NCI-H146 (cell line): ENCODE measurements at regions not wholly inside any gene's neighbourhood (a gene's known extent, or its start where the extent isn't known, plus 50 kb on each side); places are given as distances from the start of the nearest gene placed in this dataset.

Experiments
- DNase-seq: peaks from one replicate; lab custom pipeline; 2025; lab: John Stamatoyannopoulos, UW

DNA sequence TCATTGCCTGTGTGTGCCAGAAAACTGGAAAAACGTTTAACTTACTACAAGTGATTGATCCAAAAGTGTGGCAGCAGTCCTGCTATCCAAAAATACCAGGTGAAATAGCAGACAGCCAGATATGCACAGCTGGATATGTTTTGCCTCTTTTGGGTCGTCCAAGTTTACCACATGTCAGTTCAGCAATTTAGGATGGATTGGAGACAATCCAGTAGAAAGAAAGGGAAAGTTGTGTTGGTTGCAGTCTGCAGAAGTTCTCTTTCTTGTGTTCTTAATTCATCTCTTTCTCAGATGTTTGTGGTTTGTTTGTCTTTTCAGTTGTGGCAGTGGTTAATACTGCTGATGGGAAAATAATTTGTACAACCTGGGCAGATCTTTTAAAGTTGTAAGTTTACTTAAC, 645.0 kb downstream of the PTPRC start:
- DNase-seq = no peak

DNA sequence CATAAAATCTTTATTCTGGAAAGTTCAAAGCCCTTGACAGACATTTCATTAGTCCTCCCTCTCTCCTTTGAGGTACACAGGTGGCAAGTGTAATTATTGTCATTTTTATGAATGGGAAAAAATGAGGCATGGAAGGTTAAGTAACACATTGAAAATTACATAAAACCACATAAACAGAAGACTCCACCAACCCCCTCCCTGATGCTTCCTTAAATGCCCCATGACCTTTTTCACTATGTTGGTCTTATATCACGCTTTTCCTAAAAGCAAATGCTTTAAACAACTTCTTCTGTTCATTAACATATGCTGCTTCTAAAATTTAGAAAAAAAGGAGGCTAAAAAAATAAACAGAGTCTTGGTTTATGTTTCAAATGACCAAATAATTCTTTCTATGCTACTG, 648.4 kb downstream of the PTPRC start:
- no peak for DNase-seq

DNA sequence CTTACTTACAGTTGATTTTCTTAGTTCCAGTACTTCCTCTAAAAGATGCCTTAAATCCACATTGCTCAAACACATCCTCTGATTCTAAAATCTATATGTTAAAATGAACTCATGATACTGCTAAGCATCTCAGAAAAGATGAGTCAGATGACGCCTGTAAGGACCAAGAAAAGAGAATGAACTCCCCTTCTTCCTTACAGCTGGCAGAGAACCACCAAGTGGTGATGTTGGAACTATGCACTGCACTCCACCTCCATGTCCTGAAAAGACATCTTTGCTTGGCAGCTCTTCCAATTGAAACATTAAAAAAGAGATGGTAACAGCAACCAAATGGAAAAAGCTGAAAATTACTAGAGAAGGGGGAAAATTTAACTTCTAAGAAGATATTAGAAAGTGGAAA, 648.8 kb downstream of the PTPRC start:
- DNase-seq = no peak

DNA sequence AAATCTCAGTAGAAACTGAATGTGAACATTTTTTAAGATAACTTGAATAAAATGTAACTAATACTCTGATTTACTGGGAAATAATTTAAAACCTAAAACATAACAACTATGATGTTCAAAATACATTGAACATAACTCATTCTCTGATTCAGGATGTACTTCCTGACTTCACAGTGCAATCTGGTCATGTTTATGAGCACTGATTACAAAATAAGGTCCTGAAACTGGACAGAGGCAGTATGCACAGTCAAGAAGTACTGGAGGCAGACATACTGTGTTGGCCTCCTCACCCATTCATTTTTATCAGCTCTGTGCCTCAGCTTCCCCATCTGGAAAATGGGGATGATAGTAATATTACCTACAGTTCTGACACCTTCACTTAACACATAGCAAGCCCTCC, 651.3 kb downstream of the PTPRC start:
- DNase-seq = no peak

DNA sequence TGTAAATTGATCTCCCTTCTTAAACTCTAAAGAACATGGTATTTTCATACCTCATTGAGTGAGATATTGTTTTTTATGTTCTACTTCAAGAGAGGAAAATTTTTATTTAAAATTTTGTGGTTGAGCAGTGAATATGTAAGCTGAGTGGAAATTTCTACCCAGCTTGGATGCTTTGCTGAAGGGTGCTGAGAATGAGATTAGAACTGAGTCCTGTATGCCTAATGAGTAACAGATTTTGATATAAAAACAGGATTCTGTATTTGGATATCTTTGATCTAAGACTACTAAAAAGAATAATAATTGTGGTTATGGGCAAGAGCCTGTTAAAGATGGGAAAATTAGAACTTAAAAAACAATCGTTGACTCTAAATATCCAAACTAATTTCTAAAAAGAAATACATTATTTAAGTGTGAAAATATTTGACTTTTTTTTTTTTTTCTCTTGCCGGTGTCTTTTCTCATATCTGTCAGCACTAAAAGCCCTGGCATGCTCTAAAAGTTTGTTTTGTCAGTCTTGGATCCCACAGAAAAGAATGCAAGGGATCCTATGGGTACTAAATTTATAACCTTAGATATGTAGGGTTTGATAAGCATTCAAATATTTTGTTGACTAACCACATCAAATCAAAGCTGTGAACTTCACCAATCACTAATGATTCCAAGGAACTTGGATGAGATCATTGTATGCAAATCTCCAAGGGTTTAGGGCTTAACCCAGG, 652.3 kb downstream of the PTPRC start:
- no peak for DNase-seq

DNA sequence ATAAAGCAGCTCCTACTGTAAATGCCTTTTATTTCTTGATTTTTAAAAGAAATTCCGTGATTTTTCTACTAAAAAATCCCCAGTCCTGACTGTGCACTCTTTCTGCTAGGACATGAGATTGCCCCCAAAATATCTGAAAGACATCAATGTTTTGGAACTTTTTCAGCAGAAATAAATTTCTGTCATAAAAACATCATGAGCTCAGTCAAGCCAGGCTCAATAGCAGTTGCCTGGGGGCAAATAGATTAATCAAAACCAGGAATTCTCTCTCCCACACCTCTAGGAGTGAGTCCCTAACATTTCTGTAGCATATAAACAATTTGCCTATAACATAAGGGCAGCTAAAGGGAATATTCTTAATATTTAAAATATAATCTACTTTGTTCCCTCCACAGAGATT, 654.1 kb downstream of the PTPRC start:
- DNase-seq = no peak

DNA sequence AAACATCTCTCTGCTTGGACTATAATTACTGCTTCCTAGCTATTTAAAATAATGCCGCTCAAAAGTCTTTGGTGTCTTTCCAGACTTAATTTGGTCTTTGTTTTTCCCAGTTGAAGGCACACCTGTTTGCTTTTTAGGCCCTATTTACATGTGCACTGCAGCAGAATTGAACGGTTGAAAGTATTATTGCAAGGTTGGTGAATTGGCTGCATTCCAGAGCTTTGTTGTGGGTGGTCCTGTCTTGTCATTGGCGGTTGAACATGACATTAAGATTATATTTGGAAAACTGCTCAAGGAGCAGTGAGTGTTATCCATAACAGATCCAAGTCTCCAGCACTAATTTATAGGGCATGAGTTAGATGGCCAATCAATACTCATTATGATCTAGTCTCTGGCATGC, 656.3 kb downstream of the PTPRC start:
- no peak for DNase-seq

DNA sequence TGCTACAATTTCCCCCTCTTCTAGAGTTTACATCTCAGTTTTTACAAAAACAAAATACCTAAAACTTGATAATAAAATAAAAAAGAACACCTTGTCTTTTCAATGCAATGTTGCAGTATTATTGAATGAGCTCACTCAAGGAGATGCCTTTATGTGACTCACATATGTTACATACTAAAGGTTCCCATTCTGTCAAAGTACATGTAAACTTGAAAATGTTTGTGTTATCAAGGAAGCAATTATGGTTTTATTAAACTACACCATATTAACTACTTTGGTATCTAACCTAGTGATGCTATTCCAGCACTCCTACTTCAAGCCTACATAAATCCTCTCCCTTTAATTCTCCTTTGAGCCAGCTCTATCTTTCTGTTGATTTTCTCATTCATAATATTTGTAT, 658.3 kb downstream of the PTPRC start:
- no peak for DNase-seq

DNA sequence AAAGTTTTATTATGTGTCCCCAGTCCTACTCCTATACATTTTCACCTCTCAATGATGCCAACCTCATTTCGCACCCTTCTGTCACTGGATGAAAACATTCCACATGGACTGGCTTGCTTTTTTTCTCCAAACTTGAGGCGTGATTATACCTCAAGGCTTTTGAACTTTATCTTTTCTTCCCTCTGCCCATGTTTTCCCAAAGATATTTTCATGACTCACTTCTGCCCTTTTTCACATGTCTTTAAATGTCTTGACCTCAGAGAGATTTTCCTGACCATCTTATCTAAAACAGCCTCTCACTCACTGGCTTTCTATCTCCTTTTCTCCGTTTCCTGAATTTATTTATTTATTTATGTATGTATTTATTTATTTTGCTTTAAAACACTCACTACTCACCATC, 659.0 kb downstream of the PTPRC start:
- no peak for DNase-seq

DNA sequence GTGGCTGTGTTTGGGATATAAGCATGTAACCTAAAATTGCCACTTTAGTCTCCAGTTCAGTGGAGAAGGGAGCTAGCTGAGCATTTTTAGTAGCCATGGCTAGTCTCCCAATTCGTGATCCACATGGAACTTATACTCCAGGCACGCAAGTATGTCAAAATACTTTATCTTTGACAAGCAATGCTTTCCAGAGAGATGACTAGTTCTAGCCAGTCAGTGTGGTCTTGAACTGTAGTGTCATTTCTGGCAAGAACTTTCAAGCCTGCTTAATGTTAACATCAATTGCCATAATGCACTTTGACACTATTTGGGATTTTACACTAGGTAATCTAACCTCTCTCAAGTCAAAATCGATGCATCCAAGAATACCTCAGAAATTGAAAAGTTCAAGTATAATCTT, 660.0 kb downstream of the PTPRC start:
- no peak for DNase-seq

DNA sequence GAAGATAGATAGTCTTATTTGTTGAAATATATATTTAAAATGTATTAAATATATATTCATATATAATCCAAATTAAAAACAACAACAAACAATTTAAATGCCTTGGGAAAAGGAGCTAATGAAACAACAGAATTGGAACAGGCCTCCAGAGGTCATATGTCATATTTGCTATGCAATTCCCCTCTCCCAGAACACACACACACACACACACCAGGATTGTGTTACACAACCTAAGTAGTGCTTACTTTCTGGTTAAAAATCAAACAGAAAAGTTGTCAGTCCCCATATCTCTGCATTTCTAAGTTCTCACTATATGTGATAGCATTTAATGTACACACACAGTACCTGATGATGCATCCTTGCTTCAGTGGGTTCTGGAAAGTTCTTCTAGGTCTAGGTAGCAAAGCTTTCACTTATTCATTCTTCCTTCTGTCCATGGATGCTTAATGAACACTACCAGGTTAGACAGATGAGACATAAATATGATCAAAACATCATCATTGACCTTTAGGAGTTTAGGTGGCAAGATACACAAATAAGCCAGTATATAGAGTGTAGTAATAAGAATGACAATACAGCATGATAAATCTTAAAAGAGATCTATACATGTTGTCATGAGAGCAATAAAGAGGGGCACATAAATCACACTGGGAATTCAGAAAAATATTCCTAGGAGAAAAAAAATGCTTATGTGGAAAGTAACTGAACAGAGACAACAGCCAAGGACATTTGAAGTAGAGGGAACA, 662.8 kb downstream of the PTPRC start:
- DNase-seq = no peak

DNA sequence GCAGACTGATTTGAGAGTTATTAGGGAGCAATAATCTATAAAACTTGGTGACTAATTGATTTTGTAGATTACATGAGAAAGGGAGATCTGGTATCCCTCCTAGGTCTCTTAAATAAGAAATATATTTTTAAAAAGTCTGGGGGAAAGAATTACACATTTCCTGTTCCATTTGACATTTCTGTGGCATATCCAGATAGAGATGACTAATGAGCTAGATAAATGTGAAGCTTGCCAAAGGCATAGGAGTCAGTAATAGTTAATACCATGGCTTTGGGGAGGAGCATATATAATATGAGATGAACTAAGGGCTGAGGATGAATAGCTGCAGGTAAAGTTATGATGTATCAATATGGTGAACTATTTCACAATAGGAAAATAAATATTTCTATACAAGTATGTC, 663.7 kb downstream of the PTPRC start:
- no peak for DNase-seq

DNA sequence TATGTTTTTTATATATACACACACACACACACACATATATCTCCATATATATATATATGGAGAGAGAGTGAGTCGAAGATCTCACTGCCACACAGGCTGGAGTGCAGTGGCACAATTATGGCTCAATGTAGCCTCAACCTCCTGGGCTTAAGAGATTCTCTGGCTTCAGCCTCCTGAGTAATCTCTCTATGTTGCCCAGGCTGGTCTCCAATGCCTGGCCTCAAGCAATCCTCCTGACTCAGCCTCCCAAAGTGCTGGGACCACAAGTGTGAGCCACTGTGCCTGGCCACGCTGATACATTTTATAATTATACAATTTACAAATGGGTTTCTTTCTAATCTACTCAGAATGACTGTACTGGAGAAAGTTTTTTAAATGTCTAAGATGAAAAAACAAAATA, 664.2 kb downstream of the PTPRC start:
- no peak for DNase-seq

DNA sequence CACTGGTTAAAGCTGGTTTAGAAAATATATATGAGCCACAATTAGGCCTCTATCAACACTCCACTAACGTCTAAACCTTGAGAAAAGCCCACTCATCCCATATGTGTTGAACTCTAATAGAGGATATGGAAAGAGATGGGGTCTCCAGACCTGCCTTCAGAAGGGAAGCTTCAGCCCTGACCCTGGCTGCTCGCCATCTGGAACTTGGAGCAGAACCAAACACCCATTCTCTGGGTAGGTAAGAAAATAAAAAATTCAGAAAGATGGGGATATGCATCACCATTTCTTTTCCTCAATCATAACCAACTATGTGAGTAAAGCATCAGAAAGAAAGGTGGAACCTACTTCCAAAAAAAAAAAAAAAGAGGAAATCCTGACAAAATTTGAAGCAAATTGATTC, 666.2 kb downstream of the PTPRC start:
- DNase-seq = no peak

DNA sequence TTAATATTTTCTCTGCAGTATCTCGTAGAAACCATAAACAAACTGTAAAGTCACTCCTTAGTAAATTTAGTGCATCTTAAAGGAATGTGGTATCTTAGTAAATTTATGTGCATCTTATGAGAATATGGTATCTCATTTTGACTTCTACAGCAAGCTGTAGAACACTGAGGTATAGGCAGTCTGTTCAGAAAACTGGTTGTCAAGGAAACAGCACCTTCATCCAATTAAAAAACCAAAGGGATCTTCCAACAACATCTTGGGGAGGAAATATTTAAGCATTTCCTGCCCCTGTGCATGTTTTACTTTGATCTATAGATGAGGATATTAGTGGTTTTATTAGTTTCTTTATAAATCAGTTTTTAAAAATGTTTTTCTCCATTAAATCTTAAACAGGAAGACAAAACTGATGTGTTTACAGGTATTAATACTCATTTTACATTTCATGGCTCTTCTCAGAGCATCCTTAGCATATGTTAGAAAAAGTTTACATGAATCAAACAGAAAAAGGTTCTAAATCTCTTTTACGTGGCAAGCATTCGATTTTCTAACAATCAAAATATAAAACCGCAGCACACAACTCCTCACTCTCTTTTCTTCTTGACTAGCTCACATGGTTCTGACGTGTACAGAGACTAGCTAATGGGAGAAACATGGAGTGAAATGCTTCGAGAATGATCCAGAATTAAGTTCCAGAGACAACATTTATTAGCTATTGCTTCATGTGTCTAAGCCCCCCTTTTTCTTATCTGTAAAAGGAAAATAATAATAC, 668.8 kb downstream of the PTPRC start:
- DNase-seq = no peak

DNA sequence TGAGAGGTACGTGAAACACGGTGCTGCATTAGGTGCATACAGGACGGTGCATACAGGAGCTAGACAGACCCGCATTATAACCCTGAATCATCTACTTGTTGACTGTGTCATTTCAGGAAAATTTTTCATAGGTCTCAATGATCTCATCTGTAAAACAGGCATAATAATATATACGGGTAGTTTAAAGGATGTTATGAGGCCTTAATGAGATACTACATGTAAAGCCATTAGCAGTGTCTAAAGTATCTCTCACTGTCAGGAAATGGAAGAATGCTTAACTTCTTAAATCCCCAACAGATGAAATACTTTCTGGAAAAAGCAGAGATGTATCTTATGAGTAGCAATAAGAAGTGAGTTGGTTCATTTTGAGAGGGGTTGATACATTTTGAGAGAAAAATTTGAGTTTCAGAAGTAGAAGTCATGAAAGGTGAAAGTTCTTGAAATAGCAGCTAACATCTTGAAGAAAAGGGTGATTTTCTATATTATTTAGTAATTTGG, 669.6 kb downstream of the PTPRC start:
- no peak for DNase-seq

DNA sequence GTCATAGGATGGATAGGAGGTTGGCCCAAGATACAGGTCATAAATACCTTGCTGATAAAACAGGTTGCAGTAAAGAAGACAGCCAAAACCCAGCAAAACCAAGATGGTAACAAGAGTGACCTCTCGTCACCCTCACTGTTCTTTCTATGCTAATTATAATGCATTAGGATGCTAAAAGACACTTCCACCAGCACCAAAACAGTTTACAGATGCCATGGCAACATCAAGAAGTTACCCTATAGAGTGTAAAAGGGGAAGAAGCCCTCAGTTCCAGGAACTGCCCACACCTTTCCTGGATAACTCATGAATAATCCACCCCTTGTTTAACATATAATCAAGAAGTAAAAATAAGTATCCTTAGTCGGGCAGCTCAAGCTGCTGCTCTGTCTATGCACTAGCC, 671.9 kb downstream of the PTPRC start:
- no peak for DNase-seq

DNA sequence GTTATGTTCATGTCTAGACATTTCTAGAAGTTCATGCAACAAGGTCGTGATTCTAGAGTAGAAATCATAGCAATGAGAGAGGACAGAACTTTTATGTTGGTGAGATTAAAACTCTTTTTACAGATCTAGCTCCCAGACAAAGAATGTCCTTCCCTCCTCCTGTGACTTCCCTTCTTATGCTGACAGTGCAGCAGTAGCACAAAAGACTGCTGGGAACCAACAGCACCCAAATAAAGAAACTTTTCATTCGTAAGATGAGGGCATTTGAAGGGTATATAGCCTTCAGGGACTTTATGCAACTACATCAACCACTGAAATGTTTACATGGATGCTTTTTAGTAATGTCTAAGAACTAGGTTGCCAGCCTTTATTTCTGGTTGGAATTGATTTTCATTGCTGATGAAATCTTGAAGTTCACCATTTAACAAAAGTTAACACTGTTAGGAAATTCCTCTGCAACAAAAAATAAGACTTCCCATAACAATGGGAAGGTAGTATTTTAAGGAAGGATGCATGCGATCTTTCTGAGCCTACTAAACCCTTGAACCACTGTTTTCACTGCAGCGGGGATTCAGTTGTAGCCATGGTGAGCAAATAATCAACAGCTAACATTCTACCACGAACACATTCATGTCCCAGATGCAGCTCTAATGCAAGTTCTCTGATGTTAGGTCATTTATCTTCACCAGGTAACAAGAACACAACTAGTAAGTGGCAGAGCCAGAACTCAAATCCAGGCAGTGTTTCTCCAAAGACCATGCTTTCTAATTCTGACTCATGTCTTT, 672.8 kb downstream of the PTPRC start:
- DNase-seq = no peak

DNA sequence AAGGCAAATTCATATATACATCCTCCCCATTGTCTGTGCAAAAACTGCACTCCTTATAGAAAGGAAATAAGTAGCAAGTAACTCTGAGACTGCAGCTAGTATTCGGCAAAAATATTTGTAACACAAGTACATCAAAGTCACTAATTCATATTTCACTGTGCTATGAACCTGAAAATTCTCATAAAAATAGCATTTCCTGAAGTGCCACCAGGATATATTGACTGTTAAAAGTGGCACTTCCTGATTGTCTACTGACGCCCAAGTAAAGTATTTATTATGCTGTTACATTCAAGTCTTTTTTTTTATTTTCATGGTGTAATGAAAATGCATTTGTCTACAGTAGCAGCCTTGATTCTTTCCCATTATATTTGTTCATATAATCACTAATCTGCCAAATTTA, 673.8 kb downstream of the PTPRC start:
- no peak for DNase-seq

DNA sequence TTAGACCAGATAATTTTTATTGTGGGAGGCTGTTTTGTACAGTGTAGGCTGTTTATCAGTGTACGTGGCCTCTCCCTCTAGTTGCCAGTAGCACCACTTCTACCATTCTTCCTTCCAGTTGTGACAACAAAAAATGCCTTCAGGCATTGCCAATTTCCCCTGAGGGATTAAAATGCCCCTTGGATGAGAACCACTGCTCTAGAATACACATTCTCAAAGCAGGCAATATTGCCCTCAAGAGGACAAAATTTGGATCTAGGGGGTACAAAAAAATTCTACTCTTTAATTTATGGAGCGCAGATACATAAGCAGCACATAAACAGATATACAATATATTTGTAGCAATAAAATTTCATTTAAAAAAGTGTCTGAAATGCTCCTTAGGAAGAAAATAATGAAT, 674.6 kb downstream of the PTPRC start:
- no peak for DNase-seq

DNA sequence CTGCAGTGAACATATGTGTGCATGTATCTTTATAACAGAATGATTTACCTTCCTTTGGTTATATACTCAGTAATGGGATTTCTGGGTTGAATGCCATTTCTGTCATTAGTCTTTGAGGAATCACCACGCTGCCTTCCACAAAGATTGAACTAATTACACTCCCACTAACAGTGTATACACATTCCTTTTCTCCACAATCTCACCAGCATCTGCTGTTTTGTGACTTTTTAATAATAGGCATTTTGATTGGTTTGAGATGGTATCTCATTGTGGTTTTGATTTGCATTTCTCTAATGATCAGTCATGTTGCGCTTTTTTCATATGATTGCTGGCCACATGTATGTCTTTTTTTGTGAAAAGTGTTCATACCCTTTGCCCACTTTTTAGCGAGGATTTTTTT, 680.5 kb downstream of the PTPRC start:
- no peak for DNase-seq

DNA sequence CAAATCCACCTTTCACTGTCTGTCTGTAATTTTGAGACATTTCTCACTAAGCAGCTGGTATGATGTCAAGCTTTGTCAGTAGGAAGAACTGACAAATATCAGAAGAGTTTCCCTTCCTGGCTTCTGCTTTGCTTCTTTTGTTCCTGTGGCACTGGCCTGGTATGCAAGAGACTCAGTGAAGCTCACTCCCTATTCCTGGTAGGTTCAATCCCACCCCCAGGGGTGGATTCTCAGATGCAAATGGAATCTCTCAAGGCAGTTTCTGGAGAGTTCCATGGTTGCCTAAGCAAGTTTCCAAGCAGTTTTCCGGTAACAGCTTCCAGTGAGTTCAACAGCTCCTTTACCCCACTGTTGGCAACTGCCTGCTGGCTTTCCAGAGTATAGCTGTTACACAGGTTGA, 683.4 kb downstream of the PTPRC start:
- DNase-seq = no peak
